Central memory CD8-positive, alpha-beta T cell (primary cell): ENCODE measurements at regions not wholly inside any gene's neighbourhood (a gene's known extent, or its start where the extent isn't known, plus 50 kb on each side); places are given as distances from the start of the nearest gene placed in this dataset.

Experiments
- ATAC-seq: fragments of 150-1000 bp; cut with Tn5 transposase; replicated peaks from 2 replicates; pipeline ENCODE4 v1.10.0; 2022; ENCODE audit warnings: mild to moderate bottlenecking, moderate FRiP score, moderate number of reproducible peaks; ENCODE audit not compliant: poor library complexity, severe bottlenecking; ENCODE audit errors: extremely low read depth
- DNase-seq, 2 donors: peaks; one replicate each; pipeline ENCODE4 v3.0.0; 2021; ENCODE audit warnings: low spot score in 2 of 2
- H3K27ac Mint-ChIP-seq: one replicate; pipeline ENCODE4 v1.8.0; 2022; ENCODE audit warnings: low read depth, mild to moderate bottlenecking, moderate library complexity, mixed read lengths
- H3K27me3 Mint-ChIP-seq: one replicate; pipeline ENCODE4 v1.8.0; 2022; ENCODE audit warnings: mixed read lengths
- H3K36me3 Mint-ChIP-seq: one replicate; pipeline ENCODE4 v1.8.0; 2022; ENCODE audit warnings: mild to moderate bottlenecking, moderate library complexity, mixed read lengths; ENCODE audit not compliant: insufficient read depth
- H3K4me1 Mint-ChIP-seq: one replicate; pipeline ENCODE4 v1.8.0; 2022; ENCODE audit warnings: mixed read lengths
- H3K4me3 Mint-ChIP-seq: one replicate; pipeline ENCODE4 v1.8.0; 2022; ENCODE audit warnings: mild to moderate bottlenecking, moderate library complexity, mixed read lengths
- H3K9me3 Mint-ChIP-seq: one replicate; pipeline ENCODE4 v1.8.0; 2022; ENCODE audit warnings: mixed read lengths

DNA sequence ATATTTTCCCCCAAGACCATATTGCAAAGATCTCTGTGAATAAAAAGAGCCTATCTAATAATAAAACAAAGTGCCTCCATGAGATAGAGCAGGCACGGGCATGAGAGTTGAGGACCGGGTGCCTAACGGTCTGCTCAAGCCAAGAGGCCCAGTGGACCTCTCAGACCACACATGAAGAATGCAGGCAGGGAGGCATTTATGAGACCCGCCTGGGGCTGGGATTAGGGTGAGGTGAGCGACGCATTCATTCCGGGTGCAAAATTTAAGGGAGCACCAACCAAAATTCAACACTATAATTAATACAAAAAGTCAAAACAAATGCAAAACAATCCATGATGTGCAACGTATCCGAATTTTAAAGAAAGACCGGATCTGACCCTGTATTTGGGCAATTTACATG is 108.5 kb downstream of the MAF start:
- DNase-seq (no peak), ATAC-seq (no peak)
- Mint-ChIP-seq H3K4me1 (peaks cover 21% of the 10 kb centered on the region), H3K27me3 (no peaks in the 10 kb centered on the region), H3K9me3 (peaks cover 6% of the 10 kb centered on the region), H3K27ac (no peak overlapping the region), H3K4me3 (no peak overlapping the region), H3K36me3 (peaks cover 4% of the 10 kb centered on the region)

DNA sequence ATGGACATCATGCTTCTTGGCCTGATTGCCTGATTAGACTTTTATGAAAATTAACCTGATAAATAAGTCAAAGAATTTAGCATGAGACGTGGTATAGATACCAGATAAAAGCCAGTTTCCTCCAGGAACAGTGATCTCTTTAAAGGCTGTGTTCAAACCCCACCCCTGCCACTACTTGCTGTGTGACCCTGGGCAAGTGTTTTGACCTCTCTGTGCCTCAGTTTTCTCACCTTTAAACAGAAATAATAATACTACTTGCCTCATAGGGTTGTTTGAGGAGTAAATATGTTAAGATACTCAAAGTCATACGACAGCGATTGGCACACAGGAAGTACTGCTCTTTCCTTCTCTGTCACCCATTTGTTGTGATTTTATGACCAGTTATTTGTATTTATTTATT is 115.5 kb downstream of the MAF start:
- H3K4me3 Mint-ChIP-seq, result no peak overlapping the region
- no peaks in the 10 kb centered on the region for H3K27me3 Mint-ChIP-seq
- H3K9me3 Mint-ChIP-seq, result no peaks in the 10 kb centered on the region
- H3K4me1 Mint-ChIP-seq, result peaks cover 8% of the 10 kb centered on the region
- no peak overlapping the region for H3K27ac Mint-ChIP-seq
- DNase-seq, result no peak
- ATAC-seq, result no peak
- peaks cover 3% of the 10 kb centered on the region for H3K36me3 Mint-ChIP-seq

DNA sequence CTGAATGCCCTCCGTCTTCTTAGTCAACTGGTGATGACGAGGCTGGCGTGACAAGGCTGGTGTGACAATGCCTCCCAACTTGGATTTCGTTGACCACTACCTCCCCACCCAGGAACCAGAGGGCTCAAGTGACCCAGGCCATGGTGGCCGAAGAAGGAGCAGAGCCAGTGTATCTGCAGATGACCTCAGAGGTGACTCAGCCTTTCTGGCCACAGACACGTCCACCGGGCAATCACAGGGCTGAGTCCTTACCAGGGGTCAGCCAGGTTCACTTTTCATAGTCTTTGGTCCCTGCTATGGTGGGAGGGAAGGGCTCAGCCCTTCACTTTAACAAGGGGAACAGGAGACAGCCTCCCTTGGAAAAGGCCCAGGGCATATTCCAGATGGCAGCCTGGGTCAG is 116.3 kb downstream of the MAF start:
- no peaks in the 10 kb centered on the region for H3K9me3 Mint-ChIP-seq
- DNase-seq (no peak), ATAC-seq (no peak)
- no peak overlapping the region for H3K4me3 Mint-ChIP-seq
- peaks cover 1% of the 10 kb centered on the region for H3K36me3 Mint-ChIP-seq
- peaks cover under 1% of the 10 kb centered on the region for H3K4me1 Mint-ChIP-seq
- no peaks in the 10 kb centered on the region for H3K27me3 Mint-ChIP-seq
- no peak overlapping the region for H3K27ac Mint-ChIP-seq

DNA sequence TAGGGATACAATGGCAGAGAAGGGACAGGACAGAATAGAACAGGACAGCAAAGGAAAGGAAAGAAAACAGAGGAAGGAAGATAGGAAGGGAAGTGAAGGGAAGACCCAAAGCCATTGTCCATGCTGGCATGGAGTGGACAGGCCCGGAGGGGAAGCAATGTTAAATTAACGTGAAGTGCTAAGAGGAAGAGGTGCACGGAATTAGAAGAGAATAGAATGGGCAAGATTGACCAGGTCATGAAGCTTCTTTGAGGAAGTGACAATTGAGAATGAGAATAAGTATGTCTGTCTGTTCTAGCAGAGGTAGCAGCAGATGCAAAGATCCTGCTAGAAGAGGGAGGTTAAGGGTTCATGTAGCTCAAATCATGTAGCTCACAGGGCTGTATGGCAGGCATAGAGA is 117.2 kb downstream of the MAF start:
- Mint-ChIP-seq H3K27me3 (no peaks in the 10 kb centered on the region), H3K4me3 (no peak overlapping the region), H3K27ac (no peak overlapping the region), H3K9me3 (no peaks in the 10 kb centered on the region), H3K4me1 (no peaks in the 10 kb centered on the region), H3K36me3 (peaks cover 1% of the 10 kb centered on the region)
- no peak for ATAC-seq
- DNase-seq, result no peak

DNA sequence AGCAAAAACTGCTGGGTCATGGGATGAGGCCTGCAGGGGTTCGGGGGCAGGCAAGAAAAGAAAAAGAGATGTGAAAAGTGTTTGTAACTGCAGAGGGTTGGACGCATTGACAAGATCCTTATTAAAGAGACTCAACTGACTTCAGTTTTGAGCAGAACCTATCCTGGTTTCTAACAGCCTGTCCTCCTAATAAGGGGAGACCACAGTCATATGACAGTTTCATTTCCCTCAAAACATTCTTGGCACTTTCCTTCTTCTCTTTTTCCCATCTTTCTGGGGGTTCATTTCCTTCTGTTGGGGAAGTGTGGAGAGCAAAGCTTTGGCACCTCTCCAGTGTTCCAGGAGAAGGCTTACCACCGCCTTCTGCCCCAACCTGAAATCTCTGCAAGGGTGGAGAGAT is 118.5 kb downstream of the MAF start:
- H3K4me3 Mint-ChIP-seq, result no peak overlapping the region
- no peaks in the 10 kb centered on the region for H3K9me3 Mint-ChIP-seq
- DNase-seq (no peak), ATAC-seq (no peak)
- H3K4me1 Mint-ChIP-seq, result no peaks in the 10 kb centered on the region
- H3K27me3 Mint-ChIP-seq, result no peaks in the 10 kb centered on the region
- peaks cover 1% of the 10 kb centered on the region for H3K36me3 Mint-ChIP-seq
- no peak overlapping the region for H3K27ac Mint-ChIP-seq

DNA sequence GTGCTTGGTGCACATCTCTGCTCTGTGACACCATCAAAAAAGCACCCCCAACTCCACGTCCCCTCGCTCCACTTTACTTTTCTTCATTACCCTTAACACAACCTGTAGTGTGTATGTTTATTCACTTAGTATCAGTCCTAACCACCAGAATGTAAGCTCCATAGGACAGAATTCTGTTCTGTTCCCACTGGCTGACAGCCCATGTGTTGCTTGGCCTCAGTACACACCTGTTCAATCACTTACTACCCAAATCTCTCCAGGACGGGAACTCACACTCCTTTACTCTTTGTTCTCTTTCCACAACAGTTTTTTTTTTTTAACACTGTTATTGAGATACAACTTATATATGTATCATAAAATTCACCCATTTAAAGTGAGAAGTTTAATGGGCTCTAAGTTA is 119.6 kb downstream of the MAF start:
- Mint-ChIP-seq H3K27ac (no peak overlapping the region), H3K4me1 (no peaks in the 10 kb centered on the region), H3K4me3 (no peak overlapping the region), H3K27me3 (no peaks in the 10 kb centered on the region), H3K36me3 (peaks cover 1% of the 10 kb centered on the region), H3K9me3 (no peaks in the 10 kb centered on the region)
- no peak for DNase-seq
- no peak for ATAC-seq

DNA sequence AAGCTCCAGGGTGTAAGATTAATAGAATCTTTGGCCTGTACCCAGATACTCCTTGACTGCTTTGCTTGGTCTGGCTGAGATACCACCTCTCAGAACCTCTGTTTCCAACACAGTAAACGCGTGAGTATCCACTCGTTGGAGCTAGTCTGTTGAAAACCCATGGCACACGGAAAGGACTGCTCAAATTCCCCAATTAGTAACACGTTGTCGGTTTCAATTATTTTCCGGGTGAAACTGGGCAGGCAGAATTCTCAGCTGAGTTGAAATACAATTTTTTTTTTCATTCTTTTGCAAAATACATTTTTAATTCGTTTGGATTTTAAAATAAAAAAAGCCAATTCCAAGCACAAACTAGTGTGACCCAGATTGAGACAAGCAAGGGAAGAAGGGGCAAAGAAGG is 120.5 kb downstream of the MAF start:
- H3K27ac Mint-ChIP-seq, result no peak overlapping the region
- DNase-seq (no peak), ATAC-seq (no peak)
- no peaks in the 10 kb centered on the region for H3K9me3 Mint-ChIP-seq
- no peaks in the 10 kb centered on the region for H3K4me1 Mint-ChIP-seq
- no peaks in the 10 kb centered on the region for H3K27me3 Mint-ChIP-seq
- no peak overlapping the region for H3K4me3 Mint-ChIP-seq
- H3K36me3 Mint-ChIP-seq, result peaks cover 1% of the 10 kb centered on the region

DNA sequence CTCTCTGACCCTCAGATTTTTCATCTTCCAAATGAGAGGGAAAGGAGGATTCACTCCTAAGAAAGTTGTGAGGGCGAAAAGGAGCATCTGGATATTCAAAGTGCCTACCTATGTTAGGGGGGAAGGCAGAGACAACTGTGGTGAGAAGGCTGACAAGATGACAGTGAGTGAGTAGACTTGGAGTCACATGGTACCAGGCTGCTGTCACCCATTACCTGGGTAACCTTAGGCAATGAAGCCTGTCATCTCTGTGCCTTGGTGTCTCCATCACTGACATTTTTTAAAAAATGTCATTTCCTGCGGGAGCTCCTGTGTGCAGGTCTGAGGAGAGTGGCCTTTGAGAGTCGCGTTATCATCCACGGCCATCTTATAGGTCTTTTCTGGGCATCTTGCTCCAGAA is 124.0 kb downstream of the MAF start:
- ATAC-seq (no peak), DNase-seq (no peak)
- Mint-ChIP-seq H3K27me3 (peaks cover 14% of the 10 kb centered on the region), H3K9me3 (no peaks in the 10 kb centered on the region), H3K4me3 (no peak overlapping the region), H3K36me3 (peaks cover under 1% of the 10 kb centered on the region), H3K4me1 (no peaks in the 10 kb centered on the region), H3K27ac (no peak overlapping the region)

DNA sequence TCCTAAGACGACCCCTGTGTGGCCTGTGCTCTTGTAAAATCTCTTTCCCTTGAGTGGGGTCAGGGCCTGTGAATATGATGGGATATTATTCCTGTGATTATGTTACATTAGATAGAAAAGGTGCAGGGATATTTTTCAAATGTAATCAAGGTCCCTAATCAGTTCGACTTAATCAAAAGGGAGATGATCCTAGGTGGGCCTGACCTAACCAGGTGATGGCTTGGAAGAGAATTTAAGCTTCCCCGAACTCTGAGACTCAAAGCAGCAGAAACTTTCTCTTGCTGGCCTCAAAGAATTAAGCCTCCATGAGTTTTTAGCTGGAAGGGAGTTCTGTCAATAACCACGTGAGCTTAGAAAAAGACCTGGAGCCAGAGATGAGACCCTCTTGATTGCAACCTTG is 124.7 kb downstream of the MAF start:
- H3K4me1 Mint-ChIP-seq, result no peaks in the 10 kb centered on the region
- no peak overlapping the region for H3K27ac Mint-ChIP-seq
- no peak for ATAC-seq
- H3K4me3 Mint-ChIP-seq, result no peak overlapping the region
- DNase-seq, result no peak
- H3K9me3 Mint-ChIP-seq, result no peaks in the 10 kb centered on the region
- peaks cover 14% of the 10 kb centered on the region for H3K27me3 Mint-ChIP-seq
- H3K36me3 Mint-ChIP-seq, result no peaks in the 10 kb centered on the region

DNA sequence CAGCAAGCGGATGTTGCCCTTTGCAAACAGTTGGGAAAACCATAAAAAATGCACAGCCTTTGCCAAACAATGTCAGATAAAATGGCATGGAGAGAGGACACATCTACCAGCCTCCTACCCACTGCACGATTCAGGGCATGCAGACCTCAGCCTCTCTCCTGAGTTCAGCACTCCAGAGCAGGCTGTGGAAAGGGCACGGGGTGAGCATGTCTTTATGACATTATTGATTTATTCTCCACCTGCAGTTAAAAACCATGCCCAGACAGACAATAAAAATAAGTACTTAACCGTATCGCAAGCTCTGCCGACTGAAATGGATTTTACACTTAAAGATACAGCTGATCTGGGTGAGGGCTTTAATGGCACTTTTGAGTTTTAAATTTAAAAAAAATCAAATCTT is 127.1 kb downstream of the MAF start:
- DNase-seq, result no peak
- H3K27me3 Mint-ChIP-seq, result peaks cover 14% of the 10 kb centered on the region
- no peak overlapping the region for H3K4me3 Mint-ChIP-seq
- no peaks in the 10 kb centered on the region for H3K36me3 Mint-ChIP-seq
- no peak overlapping the region for H3K27ac Mint-ChIP-seq
- H3K9me3 Mint-ChIP-seq, result no peaks in the 10 kb centered on the region
- no peaks in the 10 kb centered on the region for H3K4me1 Mint-ChIP-seq
- ATAC-seq, result no peak

DNA sequence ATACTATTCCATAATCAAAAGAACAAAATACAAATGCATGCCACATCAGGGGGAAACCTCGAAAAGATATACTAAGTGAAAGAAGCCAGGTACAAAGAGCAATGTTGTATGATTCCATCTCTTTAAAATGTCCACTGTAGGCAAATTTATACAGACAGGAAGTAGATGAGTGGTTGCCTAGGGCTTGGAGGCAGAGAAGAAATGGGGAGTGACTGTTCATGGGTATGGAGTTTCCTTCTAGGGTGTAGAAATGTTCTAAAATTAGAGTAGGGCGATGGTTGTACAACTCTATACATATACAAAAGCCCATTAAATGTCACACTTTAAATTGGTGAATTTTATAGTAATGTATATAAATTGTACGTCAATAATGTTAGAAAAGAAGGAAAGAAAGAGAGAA is 128.1 kb downstream of the MAF start:
- H3K27me3 Mint-ChIP-seq, result peaks cover 14% of the 10 kb centered on the region
- DNase-seq, result no peak
- no peaks in the 10 kb centered on the region for H3K36me3 Mint-ChIP-seq

DNA sequence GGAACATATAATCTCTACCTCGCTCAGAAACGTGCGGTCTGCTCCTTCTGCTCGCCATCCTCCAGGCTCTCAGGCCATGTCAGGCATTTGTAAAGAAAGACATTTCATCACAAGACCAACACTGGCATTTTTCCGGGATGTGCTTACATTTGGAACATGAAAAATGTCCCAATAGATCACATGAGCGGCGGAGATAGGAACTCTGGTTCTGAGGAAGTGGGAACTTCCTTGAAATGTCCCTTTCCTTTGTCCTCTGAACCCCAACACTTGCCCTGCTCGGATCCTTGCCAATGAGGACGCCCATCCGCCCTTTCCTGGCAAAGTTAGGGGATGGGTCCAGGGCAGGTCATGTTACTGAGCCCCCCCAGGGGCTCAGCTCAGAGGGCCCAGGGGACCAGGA is 130.5 kb downstream of the MAF start:
- H3K27me3 Mint-ChIP-seq, result peaks cover 14% of the 10 kb centered on the region
- no peak for ATAC-seq
- no peaks in the 10 kb centered on the region for H3K9me3 Mint-ChIP-seq
- H3K27ac Mint-ChIP-seq, result no peak overlapping the region
- no peaks in the 10 kb centered on the region for H3K4me1 Mint-ChIP-seq
- DNase-seq, result no peak
- H3K36me3 Mint-ChIP-seq, result no peaks in the 10 kb centered on the region
- no peak overlapping the region for H3K4me3 Mint-ChIP-seq

More for the DNA sequence above, 128.1 kb downstream of the MAF start:
- Mint-ChIP-seq H3K4me1 (no peaks in the 10 kb centered on the region), H3K4me3 (no peak overlapping the region), H3K9me3 (no peaks in the 10 kb centered on the region), H3K27ac (no peak overlapping the region)
- ATAC-seq, result no peak

DNA sequence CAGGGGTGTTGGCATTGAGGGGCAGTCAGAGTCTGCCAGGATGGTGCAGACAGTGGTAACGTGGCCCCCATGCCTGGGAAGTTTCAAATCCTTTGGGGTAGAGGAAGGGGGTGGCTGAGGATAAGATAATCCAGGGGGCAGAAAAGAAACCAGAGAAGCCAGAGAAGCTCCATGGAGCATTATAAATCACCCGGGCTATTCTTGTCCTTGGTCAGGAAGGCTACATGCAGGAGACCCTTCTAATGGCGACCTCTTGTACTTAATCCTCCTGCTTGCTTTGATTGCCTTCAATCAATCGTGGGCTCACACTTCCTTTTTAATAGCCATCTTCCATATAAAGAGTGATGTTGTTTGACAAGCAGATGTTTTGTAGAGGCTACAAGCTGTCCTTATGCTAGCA is 131.9 kb downstream of the MAF start:
- Mint-ChIP-seq H3K36me3 (no peaks in the 10 kb centered on the region), H3K27ac (no peak overlapping the region), H3K9me3 (no peaks in the 10 kb centered on the region), H3K4me1 (no peaks in the 10 kb centered on the region), H3K4me3 (no peak overlapping the region), H3K27me3 (peaks cover 14% of the 10 kb centered on the region)
- ATAC-seq (no peak), DNase-seq (no peak)

DNA sequence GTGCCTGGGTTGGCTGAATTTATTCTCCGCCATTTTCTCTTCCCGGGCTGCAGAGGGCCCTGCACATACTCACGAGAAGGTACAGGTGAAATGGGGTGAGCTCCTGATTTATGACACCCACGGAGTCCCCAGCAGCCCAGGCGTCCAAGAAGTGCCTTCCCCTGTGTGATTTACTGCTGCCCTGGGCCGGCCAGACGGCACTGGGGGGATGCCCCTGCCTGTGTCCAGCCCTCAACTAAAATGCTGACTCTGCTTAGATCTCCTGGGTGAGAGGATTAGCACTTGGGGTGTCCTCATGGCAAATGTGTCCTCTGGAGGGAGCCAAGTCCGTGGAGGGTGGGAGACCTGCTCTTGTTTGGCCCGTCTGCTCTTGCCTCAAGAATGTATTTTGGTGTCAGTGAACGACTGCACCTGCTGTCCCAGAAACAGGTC is 132.4 kb downstream of the MAF start:
- ATAC-seq (no peak), DNase-seq (no peak)
- no peak overlapping the region for H3K27ac Mint-ChIP-seq
- H3K4me1 Mint-ChIP-seq, result no peaks in the 10 kb centered on the region
- no peak overlapping the region for H3K4me3 Mint-ChIP-seq
- no peaks in the 10 kb centered on the region for H3K36me3 Mint-ChIP-seq
- H3K9me3 Mint-ChIP-seq, result no peaks in the 10 kb centered on the region
- peaks cover 13% of the 10 kb centered on the region for H3K27me3 Mint-ChIP-seq
